HepG2 (cell line): ENCODE measurements at regions not wholly inside any gene's neighbourhood (a gene's known extent, or its start where the extent isn't known, plus 50 kb on each side); places are given as distances from the start of the nearest gene placed in this dataset.

Experiments used
- FOXA3 ChIP-seq: IDR thresholded peaks from 2 replicates; pipeline ENCODE4 v1.6.1; 2016; ENCODE audit warnings: missing genetic modification reagents, missing compliant biosample characterization
- NFRKB ChIP-seq: fragments of 450-650 bp; IDR thresholded peaks from 2 replicates; pipeline ENCODE4 v1.6.1; 2017
- TAF1 ChIP-seq: sonication (generic); formaldehyde crosslinking; IDR thresholded peaks from 2 replicates; pipeline ENCODE4 v1.4.0; 2020; ENCODE audit warnings: missing genetic modification reagents
- ZNF274 ChIP-seq: sonication (generic); formaldehyde crosslinking; IDR thresholded peaks from 2 replicates; pipeline ENCODE4 v1.5.1; 2020; ENCODE audit warnings: mild to moderate bottlenecking, missing genetic modification reagents

- TF ChIP-seq NFRKB (no peak), ZNF274 (CRISPR knock-in tag) (no peak), TAF1 (CRISPR knock-in tag) (no peak), FOXA3 (CRISPR knock-in tag) (no peak)
These were observed 225.6 kb downstream of the HAUS1 start for GRCh38 chr18:46329736-46330246.
